H1 (cell line): ENCODE measurements at regions not wholly inside any gene's neighbourhood (a gene's known extent, or its start where the extent isn't known, plus 50 kb on each side); places are given as distances from the start of the nearest gene placed in this dataset.

Experiments used
- BRCA1 ChIP-seq: IDR thresholded peaks from 2 replicates; pipeline ENCODE4 v1.6.1; 2012; ENCODE audit warnings: low read depth, low read length, improper control_type of control experiment
- CBX5 ChIP-seq: fragments of 300-800, 300-1000 bp; sonication (generic); IDR thresholded peaks from 2 replicates; pipeline ENCODE4 v1.7.1; 2016; ENCODE audit warnings: antibody characterized with exemption, low read length, low read depth
- CEBPB ChIP-seq: IDR thresholded peaks from 2 replicates; pipeline ENCODE4 v1.6.1; 2012; ENCODE audit warnings: low read depth, low read length
- CHD7 ChIP-seq: fragments of 300-600 bp; sonication (generic); IDR thresholded peaks from 2 replicates; pipeline ENCODE4 v1.7.1; 2012; ENCODE audit warnings: low read length, moderate library complexity, mild to moderate bottlenecking, inconsistent platforms; ENCODE audit not compliant: insufficient replicate concordance
- FOSL1 ChIP-seq: IDR thresholded peaks from 2 replicates; pipeline ENCODE4 v1.6.1; 2011; ENCODE audit warnings: mild to moderate bottlenecking, low read depth, low read length, moderate library complexity; ENCODE audit not compliant: insufficient read depth
- KDM1A ChIP-seq: fragments of 200-600, 300-600 bp; sonication (generic); IDR thresholded peaks from 2 replicates; pipeline ENCODE4 v1.7.1; 2016; ENCODE audit warnings: mild to moderate bottlenecking, low read length, borderline replicate concordance
- PHF8 ChIP-seq: fragments of 200-600 bp; sonication (generic); conservative IDR thresholded peaks from 2 replicates; pipeline ENCODE4 v1.7.1; 2012; ENCODE audit warnings: low read depth, mild to moderate bottlenecking, inconsistent platforms, low read length, moderate library complexity
- POLR2A ChIP-seq, 2 experiments: IDR thresholded peaks; 1 replicate in 1 of 2; 2 replicates in 1 of 2; pipeline ENCODE4 v1.6.1; 2011; ENCODE audit warnings: low read depth in 2 of 2, low read length in 2 of 2, mild to moderate bottlenecking in 2 of 2; ENCODE audit errors: control extremely low read depth in 1 of 2
- RBBP5 ChIP-seq: IDR thresholded peaks from 2 replicates; pipeline ENCODE4 v1.7.1; 2012; ENCODE audit warnings: low read depth, mild to moderate bottlenecking, inconsistent platforms, low read length, moderate library complexity, borderline replicate concordance
- SAP30 ChIP-seq: fragments of 300-600 bp; sonication (generic); IDR thresholded peaks from 2 replicates; pipeline ENCODE4 v1.7.1; 2012; ENCODE audit warnings: low read length, moderate library complexity, mild to moderate bottlenecking, inconsistent platforms; ENCODE audit not compliant: insufficient read depth, insufficient replicate concordance
- TBP ChIP-seq: IDR thresholded peaks from 2 replicates; pipeline ENCODE4 v1.6.1; 2011; ENCODE audit warnings: low read depth, low read length, improper control_type of control experiment

- TF ChIP-seq CHD7: no peak
- TF ChIP-seq RBBP5: no peak
- TF ChIP-seq TBP: no peak
- TF ChIP-seq SAP30: no peak
- TF ChIP-seq CBX5: no peak
- TF ChIP-seq CEBPB: no peak
- no peak for TF ChIP-seq FOSL1
- no peak for TF ChIP-seq PHF8
- TF ChIP-seq KDM1A: no peak
- TF ChIP-seq BRCA1: no peak
- TF ChIP-seq POLR2A (IDR thresholded peaks at IDR 0.05; ENCODE audit: control extremely low read depth in 1 of 2, low read depth in 2 of 2, low read length in 2 of 2): no peak
Measured at GRCh38 chr2:145332210-145332898, 812.4 kb upstream of the ZEB2 start (continued).
